Brain microvascular endothelial cell (primary cell): ENCODE measurements at regions not wholly inside any gene's neighbourhood (a gene's known extent, or its start where the extent isn't known, plus 50 kb on each side); places are given as distances from the start of the nearest gene placed in this dataset.

Source experiments
- DNase-seq: peaks from one replicate; pipeline ENCODE4 v3.0.0-alpha.2; 2020
- H3K27ac ChIP-seq: fragments of 250-450 bp; sonication (Bioruptor Pico); 2 replicates; pipeline ENCODE4 v1.5.1; 2020; ENCODE audit warnings: mild to moderate bottlenecking, moderate library complexity
- H3K27me3 ChIP-seq: fragments of 250-450 bp; sonication (Bioruptor Pico); replicated peaks from 2 replicates; pipeline ENCODE4 v1.5.1; 2020; ENCODE audit warnings: mild to moderate bottlenecking
- H3K36me3 ChIP-seq: fragments of 250-450 bp; sonication (Bioruptor Pico); replicated peaks from 2 replicates; pipeline ENCODE4 v1.5.1; 2020; ENCODE audit warnings: mild to moderate bottlenecking
- H3K4me3 ChIP-seq: 2 replicates; pipeline ENCODE4 v1.5.1; 2011; ENCODE audit warnings: low read depth, mild to moderate bottlenecking, control low read depth, low read length, moderate library complexity
- CTCF ChIP-seq: IDR thresholded peaks from 2 replicates; pipeline ENCODE4 v1.5.1; 2011; ENCODE audit warnings: low read depth, mild to moderate bottlenecking, moderate library complexity, low read length, control low read depth, inconsistent platforms; ENCODE audit errors: missing control alignments
- in situ Hi-C: cut with HindIII; loops from 2 replicates; pipeline ENCODE4 v1.10.0; 2017; ENCODE audit warnings: low sequenced_read_pairs, low pct_ligation_motif_present

- in situ Hi-C loops: no loop called here
- H3K4me3 ChIP-seq: no peak overlapping the region
- H3K36me3 ChIP-seq: no peaks in the 10 kb centered on the region
- H3K27ac ChIP-seq: no peak overlapping the region
- H3K27me3 ChIP-seq: no peaks in the 10 kb centered on the region
- TF ChIP-seq CTCF: no peak
- DNase-seq: no peak
Measured at GRCh38 chr5:173717959-173718358, 101.5 kb upstream of the BOD1 start.

DNA sequence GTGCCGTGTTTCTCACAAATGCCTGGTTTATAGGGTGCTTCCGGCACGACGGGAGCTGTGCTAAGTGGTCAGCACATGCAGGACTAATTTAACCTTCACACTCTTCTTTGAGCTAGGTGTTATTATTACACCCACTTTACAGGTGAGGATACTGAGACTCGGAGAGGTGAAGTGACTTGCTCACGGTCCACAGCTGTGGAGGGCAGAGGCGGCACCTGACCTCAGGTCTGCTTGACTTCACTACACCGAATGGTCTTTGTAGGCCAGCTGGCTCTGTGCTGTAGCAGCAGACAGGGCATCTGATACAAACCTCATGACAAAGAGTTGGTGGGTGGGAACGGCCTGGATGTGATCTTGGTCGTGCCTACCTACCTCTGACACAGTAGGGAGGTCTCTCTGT is 102.0 kb upstream of the BOD1 start:
- Histone ChIP-seq H3K27ac (no peak overlapping the region), H3K36me3 (no peaks in the 10 kb centered on the region), H3K27me3 (no peaks in the 10 kb centered on the region), H3K4me3 (no peak overlapping the region)
- DNase-seq: no peak
- in situ Hi-C loops: no loop called here
- no peak for TF ChIP-seq CTCF

DNA sequence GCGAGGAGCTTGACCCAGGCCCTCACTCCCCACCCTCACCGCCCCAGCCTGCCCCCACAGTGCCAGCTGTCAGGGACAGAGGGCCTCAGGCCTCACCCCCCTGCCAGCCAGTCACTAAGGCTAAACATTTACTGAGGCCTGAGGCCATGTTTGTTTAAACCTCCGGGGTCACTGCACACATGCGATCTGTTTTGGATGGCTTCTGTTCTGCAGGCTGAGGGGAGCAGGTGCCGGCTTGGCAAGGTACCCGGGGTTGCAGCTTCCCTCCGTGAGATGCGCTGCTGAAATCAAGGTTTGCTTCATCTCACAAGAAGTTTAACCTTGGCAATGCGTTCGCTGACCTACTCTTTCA is 103.3 kb upstream of the BOD1 start:
- no peak for TF ChIP-seq CTCF
- Histone ChIP-seq H3K36me3 (no peaks in the 10 kb centered on the region), H3K27me3 (no peaks in the 10 kb centered on the region), H3K27ac (no peak overlapping the region), H3K4me3 (no peak overlapping the region)
- DNase-seq: no peak
- in situ Hi-C loops: no loop called here

DNA sequence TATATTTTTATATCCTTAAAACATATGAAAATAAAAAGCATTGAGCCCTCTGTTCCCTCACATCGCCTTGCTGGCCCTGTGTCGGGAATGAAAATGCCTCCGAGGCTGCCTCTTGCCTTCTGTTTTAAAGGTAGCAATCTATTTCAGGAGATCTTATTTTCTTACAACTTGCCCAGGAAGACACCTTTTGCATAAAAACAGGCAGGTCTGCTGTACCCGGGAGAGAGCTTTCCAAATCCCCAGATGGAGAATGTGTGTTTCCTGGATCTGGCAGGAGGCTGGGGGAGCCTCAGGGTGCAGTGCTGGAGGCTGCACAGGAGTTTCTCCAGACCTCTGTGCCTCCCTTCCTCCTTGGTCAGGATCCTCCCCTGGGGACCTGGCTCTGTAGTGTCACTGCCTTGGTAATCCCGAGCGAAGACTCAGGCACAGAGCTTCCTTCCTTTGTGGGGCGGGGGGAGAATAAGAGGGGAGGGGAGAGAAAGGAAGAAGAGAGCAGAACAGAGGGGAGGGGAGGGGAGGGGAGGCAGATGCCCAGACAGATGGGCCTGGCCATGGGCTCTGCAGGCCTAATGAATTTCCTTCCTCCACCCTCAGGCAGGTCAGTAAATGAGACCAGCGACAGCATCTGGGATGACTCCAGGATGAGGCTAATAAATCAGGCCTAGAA is 104.0 kb upstream of the BOD1 start:
- H3K4me3 ChIP-seq: no peak overlapping the region
- in situ Hi-C loops: no loop called here
- DNase-seq: no peak
- no peak overlapping the region for H3K27ac ChIP-seq
- TF ChIP-seq CTCF: no peak
- H3K36me3 ChIP-seq: no peaks in the 10 kb centered on the region
- no peaks in the 10 kb centered on the region for H3K27me3 ChIP-seq

DNA sequence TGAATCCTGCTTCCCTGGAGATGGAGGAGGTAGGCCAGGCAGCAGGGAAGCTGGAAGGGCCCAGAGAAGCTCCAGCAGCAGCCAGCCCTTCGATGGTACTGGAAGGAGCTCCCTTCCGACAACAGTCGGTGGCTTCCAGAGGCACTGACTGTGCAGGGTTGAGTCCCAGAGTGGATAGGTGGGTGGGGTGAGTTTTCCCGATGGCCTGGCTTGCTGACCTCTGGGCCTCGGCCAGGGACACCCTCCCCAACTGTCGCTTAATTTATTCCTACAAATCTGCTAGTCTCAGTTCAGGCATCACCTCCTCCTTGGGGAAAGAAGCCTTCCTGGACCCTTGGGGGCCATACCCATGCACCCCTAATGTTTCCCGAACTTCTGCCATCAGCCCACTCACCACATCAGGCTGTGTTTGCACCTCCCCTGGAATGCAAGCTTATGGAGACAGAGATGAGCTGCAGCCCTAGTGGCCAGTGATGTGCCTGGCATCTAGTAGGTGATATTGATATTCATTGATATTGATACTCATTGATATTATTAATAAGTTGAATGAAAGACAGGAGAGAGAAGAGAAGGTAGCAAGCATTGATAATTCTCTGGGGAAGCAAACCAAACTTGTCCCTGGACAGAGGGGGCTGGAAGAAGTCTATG is 104.6 kb upstream of the BOD1 start:
- DNase-seq: no peak
- TF ChIP-seq CTCF: peak; percentile 13
- no peak overlapping the region for H3K27ac ChIP-seq
- in situ Hi-C loops: no loop called here
- H3K27me3 ChIP-seq: no peaks in the 10 kb centered on the region
- no peaks in the 10 kb centered on the region for H3K36me3 ChIP-seq
- no peak overlapping the region for H3K4me3 ChIP-seq

DNA sequence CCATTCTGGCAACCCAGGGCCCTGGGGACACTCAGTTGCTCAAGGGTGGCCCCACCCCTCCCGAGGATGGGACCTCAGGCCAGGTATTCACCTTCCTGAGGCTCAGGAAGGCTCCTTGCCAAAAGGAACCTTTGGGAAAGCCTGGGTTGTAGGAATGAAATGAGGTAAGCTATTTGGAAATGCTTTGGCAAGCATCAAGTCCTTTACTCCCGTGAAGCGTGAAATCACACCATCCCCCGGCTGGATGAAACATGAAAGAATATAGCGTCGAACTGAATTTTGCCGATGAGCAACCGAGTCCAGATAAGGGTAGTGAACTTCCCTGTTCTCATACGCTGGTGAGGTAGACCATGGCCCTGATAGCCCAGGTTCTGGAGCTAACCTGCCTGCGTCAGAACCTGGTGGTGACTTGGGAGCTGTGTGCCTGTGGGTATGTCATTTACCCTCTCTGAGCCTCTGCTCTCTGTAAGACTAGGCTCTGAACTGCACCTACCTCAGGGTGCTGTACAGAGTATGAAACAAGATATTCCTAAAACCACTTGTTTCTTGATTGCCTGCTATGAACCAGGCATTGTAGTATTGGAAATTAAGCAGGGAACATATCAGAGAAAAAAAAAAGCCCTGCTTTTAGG is 105.3 kb upstream of the BOD1 start:
- no peak overlapping the region for H3K4me3 ChIP-seq
- no peak overlapping the region for H3K27ac ChIP-seq
- in situ Hi-C loops: no loop called here
- H3K27me3 ChIP-seq: no peaks in the 10 kb centered on the region
- H3K36me3 ChIP-seq: no peaks in the 10 kb centered on the region
- TF ChIP-seq CTCF: no peak
- no peak for DNase-seq
